ENCODE measurements at regions not wholly inside any gene's neighbourhood (a gene's known extent, or its start where the extent isn't known, plus 50 kb on each side); places are given as distances from the start of the nearest gene placed in this dataset.
"Not testable (repeated sequence)": the region's sequence is repeated elsewhere in the genome, so short reads cannot be mapped to it uniquely, and the experiment has no call there.

GRCh38 chr6:114989279-114989964 lies 646.6 kb upstream of the HS3ST5 start:
- H2AFZ ChIP-seq (ENCODE audit: low read length, unreplicated experiment), result no peak overlapping the region
- H3K4me1 ChIP-seq (ENCODE audit: control insufficient read depth, insufficient read depth, low read length, unreplicated experiment), result no peaks in the 10 kb centered on the region
- H3K36me3 ChIP-seq (ENCODE audit: insufficient read depth, low read length), result no peaks in the 10 kb centered on the region
- no peaks in the 10 kb centered on the region for H3K79me2 ChIP-seq (ENCODE audit: control insufficient read depth, insufficient read depth, low read length, unreplicated experiment)
- H3K4me3 ChIP-seq (ENCODE audit: low read depth, low read length), result no peak overlapping the region
- H3K27ac ChIP-seq (ENCODE audit: low read depth, low read length), result no peak overlapping the region
- H3K27me3 ChIP-seq (ENCODE audit: insufficient read depth, low read length), result no peaks in the 10 kb centered on the region

GRCh38 chr6:114987281-114987680 lies 644.5 kb upstream of the HS3ST5 start:
- no peaks in the 10 kb centered on the region for H3K27me3 ChIP-seq (ENCODE audit: insufficient read depth, low read length)
- H2AFZ ChIP-seq (ENCODE audit: low read length, unreplicated experiment), result no peak overlapping the region
- no peaks in the 10 kb centered on the region for H3K4me1 ChIP-seq (ENCODE audit: control insufficient read depth, insufficient read depth, low read length, unreplicated experiment)
- no peak overlapping the region for H3K27ac ChIP-seq (ENCODE audit: low read depth, low read length)
- no peaks in the 10 kb centered on the region for H3K79me2 ChIP-seq (ENCODE audit: control insufficient read depth, insufficient read depth, low read length, unreplicated experiment)
- no peaks in the 10 kb centered on the region for H3K36me3 ChIP-seq (ENCODE audit: insufficient read depth, low read length)
- no peak overlapping the region for H3K4me3 ChIP-seq (ENCODE audit: low read depth, low read length)

- H3K4me1 ChIP-seq (ENCODE audit: control insufficient read depth, insufficient read depth, low read length, unreplicated experiment), result no peaks in the 10 kb centered on the region
- H3K36me3 ChIP-seq (ENCODE audit: insufficient read depth, low read length), result no peaks in the 10 kb centered on the region
Observed at GRCh38 chr6:114955363-114955762, 612.5 kb upstream of the HS3ST5 start.

GRCh38 chr6:114952229-114952628 lies 609.4 kb upstream of the HS3ST5 start:
- H3K4me3 ChIP-seq (ENCODE audit: low read depth, low read length), result no peak overlapping the region
- no peaks in the 10 kb centered on the region for H3K79me2 ChIP-seq (ENCODE audit: control insufficient read depth, insufficient read depth, low read length, unreplicated experiment)
- H3K27ac ChIP-seq (ENCODE audit: low read depth, low read length), result no peak overlapping the region
- no peak overlapping the region for H2AFZ ChIP-seq (ENCODE audit: low read length, unreplicated experiment)
- no peaks in the 10 kb centered on the region for H3K4me1 ChIP-seq (ENCODE audit: control insufficient read depth, insufficient read depth, low read length, unreplicated experiment)
- no peaks in the 10 kb centered on the region for H3K27me3 ChIP-seq (ENCODE audit: insufficient read depth, low read length)
- no peaks in the 10 kb centered on the region for H3K36me3 ChIP-seq (ENCODE audit: insufficient read depth, low read length)

More at GRCh38 chr6:114955363-114955762, 612.5 kb upstream of the HS3ST5 start:
- Histone ChIP-seq H2AFZ (ENCODE audit: low read length, unreplicated experiment) (no peak overlapping the region), H3K27me3 (ENCODE audit: insufficient read depth, low read length) (no peaks in the 10 kb centered on the region), H3K27ac (ENCODE audit: low read depth, low read length) (no peak overlapping the region), H3K4me3 (ENCODE audit: low read depth, low read length) (no peak overlapping the region), H3K79me2 (ENCODE audit: control insufficient read depth, insufficient read depth, low read length, unreplicated experiment) (no peaks in the 10 kb centered on the region)

- H3K4me1 ChIP-seq (ENCODE audit: control insufficient read depth, insufficient read depth, low read length, unreplicated experiment), result no peaks in the 10 kb centered on the region
- H3K27me3 ChIP-seq (ENCODE audit: insufficient read depth, low read length), result no peaks in the 10 kb centered on the region
- no peak overlapping the region for H3K4me3 ChIP-seq (ENCODE audit: low read depth, low read length)
- H3K79me2 ChIP-seq (ENCODE audit: control insufficient read depth, insufficient read depth, low read length, unreplicated experiment), result no peaks in the 10 kb centered on the region
- H3K27ac ChIP-seq (ENCODE audit: low read depth, low read length), result no peak overlapping the region
- H2AFZ ChIP-seq (ENCODE audit: low read length, unreplicated experiment), result no peak overlapping the region
- H3K36me3 ChIP-seq (ENCODE audit: insufficient read depth, low read length), result no peaks in the 10 kb centered on the region
Observed at GRCh38 chr6:114945392-114945791, 602.6 kb upstream of the HS3ST5 start.

GRCh38 chr6:114941078-114941477 lies 598.3 kb upstream of the HS3ST5 start:
- no peaks in the 10 kb centered on the region for H3K79me2 ChIP-seq (ENCODE audit: control insufficient read depth, insufficient read depth, low read length, unreplicated experiment)
- no peak overlapping the region for H3K4me3 ChIP-seq (ENCODE audit: low read depth, low read length)
- H3K4me1 ChIP-seq (ENCODE audit: control insufficient read depth, insufficient read depth, low read length, unreplicated experiment), result no peaks in the 10 kb centered on the region
- no peak overlapping the region for H2AFZ ChIP-seq (ENCODE audit: low read length, unreplicated experiment)
- H3K27me3 ChIP-seq (ENCODE audit: insufficient read depth, low read length), result no peaks in the 10 kb centered on the region
- H3K36me3 ChIP-seq (ENCODE audit: insufficient read depth, low read length), result no peaks in the 10 kb centered on the region
- H3K27ac ChIP-seq (ENCODE audit: low read depth, low read length), result no peak overlapping the region

GRCh38 chr6:114940181-114940580 lies 597.4 kb upstream of the HS3ST5 start:
- Histone ChIP-seq H3K4me3 (ENCODE audit: low read depth, low read length) (no peak overlapping the region), H3K27me3 (ENCODE audit: insufficient read depth, low read length) (no peaks in the 10 kb centered on the region), H2AFZ (ENCODE audit: low read length, unreplicated experiment) (no peak overlapping the region), H3K79me2 (ENCODE audit: control insufficient read depth, insufficient read depth, low read length, unreplicated experiment) (no peaks in the 10 kb centered on the region), H3K27ac (ENCODE audit: low read depth, low read length) (no peak overlapping the region), H3K36me3 (ENCODE audit: insufficient read depth, low read length) (no peaks in the 10 kb centered on the region), H3K4me1 (ENCODE audit: control insufficient read depth, insufficient read depth, low read length, unreplicated experiment) (no peaks in the 10 kb centered on the region)

GRCh38 chr6:114939630-114940029 lies 596.8 kb upstream of the HS3ST5 start:
- H3K27ac ChIP-seq (ENCODE audit: low read depth, low read length), result no peak overlapping the region
- no peaks in the 10 kb centered on the region for H3K36me3 ChIP-seq (ENCODE audit: insufficient read depth, low read length)
- H3K27me3 ChIP-seq (ENCODE audit: insufficient read depth, low read length), result no peaks in the 10 kb centered on the region
- H2AFZ ChIP-seq (ENCODE audit: low read length, unreplicated experiment), result no peak overlapping the region
- no peak overlapping the region for H3K4me3 ChIP-seq (ENCODE audit: low read depth, low read length)
- H3K79me2 ChIP-seq (ENCODE audit: control insufficient read depth, insufficient read depth, low read length, unreplicated experiment), result no peaks in the 10 kb centered on the region
- no peaks in the 10 kb centered on the region for H3K4me1 ChIP-seq (ENCODE audit: control insufficient read depth, insufficient read depth, low read length, unreplicated experiment)

- Histone ChIP-seq H3K27me3 (ENCODE audit: insufficient read depth, low read length) (no peaks in the 10 kb centered on the region), H3K4me3 (ENCODE audit: low read depth, low read length) (no peak overlapping the region), H3K4me1 (ENCODE audit: control insufficient read depth, insufficient read depth, low read length, unreplicated experiment) (no peaks in the 10 kb centered on the region), H2AFZ (ENCODE audit: low read length, unreplicated experiment) (no peak overlapping the region), H3K79me2 (ENCODE audit: control insufficient read depth, insufficient read depth, low read length, unreplicated experiment) (no peaks in the 10 kb centered on the region), H3K36me3 (ENCODE audit: insufficient read depth, low read length) (no peaks in the 10 kb centered on the region), H3K27ac (ENCODE audit: low read depth, low read length) (no peak overlapping the region)
Observed at GRCh38 chr6:114936080-114936479, 593.3 kb upstream of the HS3ST5 start.

GRCh38 chr6:114934079-114934478 lies 591.3 kb upstream of the HS3ST5 start:
- H2AFZ ChIP-seq (ENCODE audit: low read length, unreplicated experiment), result no peak overlapping the region
- no peaks in the 10 kb centered on the region for H3K79me2 ChIP-seq (ENCODE audit: control insufficient read depth, insufficient read depth, low read length, unreplicated experiment)
- no peak overlapping the region for H3K4me3 ChIP-seq (ENCODE audit: low read depth, low read length)
- no peaks in the 10 kb centered on the region for H3K27me3 ChIP-seq (ENCODE audit: insufficient read depth, low read length)
- H3K36me3 ChIP-seq (ENCODE audit: insufficient read depth, low read length), result no peaks in the 10 kb centered on the region
- no peaks in the 10 kb centered on the region for H3K4me1 ChIP-seq (ENCODE audit: control insufficient read depth, insufficient read depth, low read length, unreplicated experiment)
- no peak overlapping the region for H3K27ac ChIP-seq (ENCODE audit: low read depth, low read length)

GRCh38 chr6:114928731-114929130 lies 585.9 kb upstream of the HS3ST5 start:
- not testable (repeated sequence) for H3K36me3 ChIP-seq (ENCODE audit: insufficient read depth, low read length); H3K27me3 ChIP-seq (ENCODE audit: insufficient read depth, low read length); H3K4me1 ChIP-seq (ENCODE audit: control insufficient read depth, insufficient read depth, low read length, unreplicated experiment); H2AFZ ChIP-seq (ENCODE audit: low read length, unreplicated experiment); H3K27ac ChIP-seq (ENCODE audit: low read depth, low read length); H3K79me2 ChIP-seq (ENCODE audit: control insufficient read depth, insufficient read depth, low read length, unreplicated experiment); H3K4me3 ChIP-seq (ENCODE audit: low read depth, low read length)

Measured in ACC112 (cell line).